HEK293 (cell line): ENCODE measurements at regions not wholly inside any gene's neighbourhood (a gene's known extent, or its start where the extent isn't known, plus 50 kb on each side); places are given as distances from the start of the nearest gene placed in this dataset.

Experiments used
- REPIN1 ChIP-seq: fragments of 450-650 bp; formaldehyde crosslinking; IDR thresholded peaks from 2 replicates; pipeline ENCODE4 v1.5.1; 2017; ENCODE audit warnings: missing biosample characterization, missing genetic modification characterization, low read depth
- SP2 ChIP-seq: fragments of 450-650 bp; formaldehyde crosslinking; IDR thresholded peaks from 2 replicates; pipeline ENCODE4 v1.5.1; 2016; ENCODE audit warnings: missing biosample characterization, missing genetic modification characterization
- ZBTB11 ChIP-seq: fragments of 450-650 bp; formaldehyde crosslinking; conservative IDR thresholded peaks from 2 replicates; pipeline ENCODE4 v1.5.1; 2016; ENCODE audit warnings: low read depth, missing biosample characterization, missing genetic modification characterization
- ZBTB7A ChIP-seq: fragments of 450-650 bp; formaldehyde crosslinking; IDR thresholded peaks from 2 replicates; pipeline ENCODE4 v1.5.1; 2016; ENCODE audit warnings: low read depth, missing biosample characterization, missing genetic modification characterization
- ZNF10 ChIP-seq: fragments of 450-650 bp; formaldehyde crosslinking; IDR thresholded peaks from 2 replicates; pipeline ENCODE4 v1.5.1; 2017; ENCODE audit warnings: missing biosample characterization, missing genetic modification characterization
- ZNF114 ChIP-seq: fragments of 450-650 bp; formaldehyde crosslinking; IDR thresholded peaks from 2 replicates; pipeline ENCODE4 v1.5.0; 2017; ENCODE audit warnings: missing biosample characterization, missing genetic modification characterization
- ZNF19 ChIP-seq: fragments of 450-650 bp; formaldehyde crosslinking; IDR thresholded peaks from 2 replicates; pipeline ENCODE4; 2016; ENCODE audit warnings: missing biosample characterization, missing genetic modification characterization, low read depth
- ZNF521 ChIP-seq: fragments of 450-650 bp; formaldehyde crosslinking; IDR thresholded peaks from 2 replicates; pipeline ENCODE4 v1.5.1; 2017; ENCODE audit warnings: missing biosample characterization, mild to moderate bottlenecking, missing genetic modification characterization
- ZNF670 ChIP-seq: fragments of 450-650 bp; formaldehyde crosslinking; IDR thresholded peaks from 2 replicates; pipeline ENCODE4 v1.5.1; 2016; ENCODE audit warnings: missing biosample characterization, missing genetic modification characterization, low read depth
- TF ChIP-seq, protein P1 (sequence below): fragments of 450-650 bp; formaldehyde crosslinking; IDR thresholded peaks from 2 replicates; pipeline ENCODE4 v1.5.1; 2016; ENCODE audit warnings: missing biosample characterization, missing genetic modification characterization
- TF ChIP-seq, protein P2 (sequence below): fragments of 450-650 bp; formaldehyde crosslinking; IDR thresholded peaks from 2 replicates; pipeline ENCODE4 v1.5.1; 2017; ENCODE audit warnings: missing biosample characterization, mild to moderate bottlenecking, missing genetic modification characterization, moderate library complexity
- TF ChIP-seq, protein P3 (sequence below): fragments of 450-650 bp; formaldehyde crosslinking; IDR thresholded peaks from 2 replicates; pipeline ENCODE4 v1.5.1; 2016; ENCODE audit warnings: missing biosample characterization, missing genetic modification characterization
- TF ChIP-seq, protein P4 (sequence below): IDR thresholded peaks from 2 replicates; pipeline ENCODE4 v1.6.1; 2011; ENCODE audit warnings: mild to moderate bottlenecking, low read depth, low read length, borderline replicate concordance
- TF ChIP-seq, protein P5 (sequence below): fragments of 450-650 bp; formaldehyde crosslinking; IDR thresholded peaks from 2 replicates; pipeline ENCODE4 v1.5.1; 2016; ENCODE audit warnings: missing biosample characterization, missing genetic modification characterization, low read depth

- TF ChIP-seq, protein P1, sequence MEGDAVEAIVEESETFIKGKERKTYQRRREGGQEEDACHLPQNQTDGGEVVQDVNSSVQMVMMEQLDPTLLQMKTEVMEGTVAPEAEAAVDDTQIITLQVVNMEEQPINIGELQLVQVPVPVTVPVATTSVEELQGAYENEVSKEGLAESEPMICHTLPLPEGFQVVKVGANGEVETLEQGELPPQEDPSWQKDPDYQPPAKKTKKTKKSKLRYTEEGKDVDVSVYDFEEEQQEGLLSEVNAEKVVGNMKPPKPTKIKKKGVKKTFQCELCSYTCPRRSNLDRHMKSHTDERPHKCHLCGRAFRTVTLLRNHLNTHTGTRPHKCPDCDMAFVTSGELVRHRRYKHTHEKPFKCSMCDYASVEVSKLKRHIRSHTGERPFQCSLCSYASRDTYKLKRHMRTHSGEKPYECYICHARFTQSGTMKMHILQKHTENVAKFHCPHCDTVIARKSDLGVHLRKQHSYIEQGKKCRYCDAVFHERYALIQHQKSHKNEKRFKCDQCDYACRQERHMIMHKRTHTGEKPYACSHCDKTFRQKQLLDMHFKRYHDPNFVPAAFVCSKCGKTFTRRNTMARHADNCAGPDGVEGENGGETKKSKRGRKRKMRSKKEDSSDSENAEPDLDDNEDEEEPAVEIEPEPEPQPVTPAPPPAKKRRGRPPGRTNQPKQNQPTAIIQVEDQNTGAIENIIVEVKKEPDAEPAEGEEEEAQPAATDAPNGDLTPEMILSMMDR (tag by site-specific recombination), result no peak
- TF ChIP-seq, protein P2, sequence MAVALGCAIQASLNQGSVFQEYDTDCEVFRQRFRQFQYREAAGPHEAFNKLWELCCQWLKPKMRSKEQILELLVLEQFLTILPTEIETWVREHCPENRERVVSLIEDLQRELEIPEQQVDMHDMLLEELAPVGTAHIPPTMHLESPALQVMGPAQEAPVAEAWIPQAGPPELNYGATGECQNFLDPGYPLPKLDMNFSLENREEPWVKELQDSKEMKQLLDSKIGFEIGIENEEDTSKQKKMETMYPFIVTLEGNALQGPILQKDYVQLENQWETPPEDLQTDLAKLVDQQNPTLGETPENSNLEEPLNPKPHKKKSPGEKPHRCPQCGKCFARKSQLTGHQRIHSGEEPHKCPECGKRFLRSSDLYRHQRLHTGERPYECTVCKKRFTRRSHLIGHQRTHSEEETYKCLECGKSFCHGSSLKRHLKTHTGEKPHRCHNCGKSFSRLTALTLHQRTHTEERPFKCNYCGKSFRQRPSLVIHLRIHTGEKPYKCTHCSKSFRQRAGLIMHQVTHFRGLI (tag by site-specific recombination), result no peak
- TF ChIP-seq ZBTB7A (no peak), SP2 (no peak), ZNF521 (tag by site-specific recombination) (no peak), ZNF114 (tag by site-specific recombination) (no peak), REPIN1 (no peak), ZNF10 (tag by site-specific recombination) (no peak), ZNF19 (tag by site-specific recombination) (no peak), ZBTB11 (no peak), ZNF670 (tag by site-specific recombination) (no peak)
- TF ChIP-seq, protein P3, sequence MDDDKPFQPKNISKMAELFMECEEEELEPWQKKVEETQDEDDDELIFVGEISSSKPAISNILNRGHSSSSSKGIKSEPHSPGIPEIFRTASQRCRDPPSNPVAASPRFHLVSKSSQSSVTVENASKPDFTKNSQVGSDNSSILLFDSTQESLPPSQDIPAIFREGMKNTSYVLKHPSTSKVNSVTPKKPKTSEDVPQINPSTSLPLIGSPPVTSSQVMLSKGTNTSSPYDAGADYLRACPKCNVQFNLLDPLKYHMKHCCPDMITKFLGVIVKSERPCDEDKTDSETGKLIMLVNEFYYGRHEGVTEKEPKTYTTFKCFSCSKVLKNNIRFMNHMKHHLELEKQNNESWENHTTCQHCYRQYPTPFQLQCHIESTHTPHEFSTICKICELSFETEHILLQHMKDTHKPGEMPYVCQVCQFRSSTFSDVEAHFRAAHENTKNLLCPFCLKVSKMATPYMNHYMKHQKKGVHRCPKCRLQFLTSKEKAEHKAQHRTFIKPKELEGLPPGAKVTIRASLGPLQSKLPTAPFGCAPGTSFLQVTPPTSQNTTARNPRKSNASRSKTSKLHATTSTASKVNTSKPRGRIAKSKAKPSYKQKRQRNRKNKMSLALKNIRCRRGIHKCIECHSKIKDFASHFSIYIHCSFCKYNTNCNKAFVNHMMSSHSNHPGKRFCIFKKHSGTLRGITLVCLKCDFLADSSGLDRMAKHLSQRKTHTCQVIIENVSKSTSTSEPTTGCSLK (tag by site-specific recombination), result no peak
- TF ChIP-seq, protein P4, sequence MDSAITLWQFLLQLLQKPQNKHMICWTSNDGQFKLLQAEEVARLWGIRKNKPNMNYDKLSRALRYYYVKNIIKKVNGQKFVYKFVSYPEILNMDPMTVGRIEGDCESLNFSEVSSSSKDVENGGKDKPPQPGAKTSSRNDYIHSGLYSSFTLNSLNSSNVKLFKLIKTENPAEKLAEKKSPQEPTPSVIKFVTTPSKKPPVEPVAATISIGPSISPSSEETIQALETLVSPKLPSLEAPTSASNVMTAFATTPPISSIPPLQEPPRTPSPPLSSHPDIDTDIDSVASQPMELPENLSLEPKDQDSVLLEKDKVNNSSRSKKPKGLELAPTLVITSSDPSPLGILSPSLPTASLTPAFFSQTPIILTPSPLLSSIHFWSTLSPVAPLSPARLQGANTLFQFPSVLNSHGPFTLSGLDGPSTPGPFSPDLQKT, result no peak
- TF ChIP-seq, protein P5, sequence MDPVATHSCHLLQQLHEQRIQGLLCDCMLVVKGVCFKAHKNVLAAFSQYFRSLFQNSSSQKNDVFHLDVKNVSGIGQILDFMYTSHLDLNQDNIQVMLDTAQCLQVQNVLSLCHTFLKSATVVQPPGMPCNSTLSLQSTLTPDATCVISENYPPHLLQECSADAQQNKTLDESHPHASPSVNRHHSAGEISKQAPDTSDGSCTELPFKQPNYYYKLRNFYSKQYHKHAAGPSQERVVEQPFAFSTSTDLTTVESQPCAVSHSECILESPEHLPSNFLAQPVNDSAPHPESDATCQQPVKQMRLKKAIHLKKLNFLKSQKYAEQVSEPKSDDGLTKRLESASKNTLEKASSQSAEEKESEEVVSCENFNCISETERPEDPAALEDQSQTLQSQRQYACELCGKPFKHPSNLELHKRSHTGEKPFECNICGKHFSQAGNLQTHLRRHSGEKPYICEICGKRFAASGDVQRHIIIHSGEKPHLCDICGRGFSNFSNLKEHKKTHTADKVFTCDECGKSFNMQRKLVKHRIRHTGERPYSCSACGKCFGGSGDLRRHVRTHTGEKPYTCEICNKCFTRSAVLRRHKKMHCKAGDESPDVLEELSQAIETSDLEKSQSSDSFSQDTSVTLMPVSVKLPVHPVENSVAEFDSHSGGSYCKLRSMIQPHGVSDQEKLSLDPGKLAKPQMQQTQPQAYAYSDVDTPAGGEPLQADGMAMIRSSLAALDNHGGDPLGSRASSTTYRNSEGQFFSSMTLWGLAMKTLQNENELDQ, result no peak
Measured at GRCh38 chr2:133856678-133857077, 288.4 kb upstream of the NCKAP5 start.
